GM23248 (cell line): ENCODE measurements at regions not wholly inside any gene's neighbourhood (a gene's known extent, or its start where the extent isn't known, plus 50 kb on each side); places are given as distances from the start of the nearest gene placed in this dataset.

ENCODE experiments used
- EZH2 ChIP-seq: fragments of 200-600 bp; sonication (generic); IDR thresholded peaks from 2 replicates; pipeline ENCODE4 v1.6.1; 2018; ENCODE audit warnings: antibody characterized with exemption, mild to moderate bottlenecking; ENCODE audit not compliant: insufficient read depth, poor library complexity, severe bottlenecking
- EZH2phosphoT487 ChIP-seq: fragments of 200-600 bp; sonication (generic); IDR thresholded peaks from 2 replicates; pipeline ENCODE4 v1.6.1; 2018; ENCODE audit warnings: antibody characterized with exemption, moderate library complexity, mild to moderate bottlenecking, low read depth; ENCODE audit not compliant: insufficient read depth

- no peak for TF ChIP-seq EZH2
- no peak for TF ChIP-seq EZH2phosphoT487
These were observed 121.7 kb downstream of the OLFM1 start for GRCh38 chr9:135209136-135209535.
